H1 (cell line): ENCODE measurements at regions not wholly inside any gene's neighbourhood (a gene's known extent, or its start where the extent isn't known, plus 50 kb on each side); places are given as distances from the start of the nearest gene placed in this dataset.

Experiments used
- CTCF ChIA-PET: fragments of 300-600 bp; sonication (Branson Sonifier 250); formaldehyde crosslinking; loops from one replicate; lab custom pipeline; 2021; ENCODE audit not compliant: partially characterized antibody; lab: Charles Lee
- POLR2A ChIA-PET: fragments of 300-600 bp; sonication (Branson Sonifier 250); formaldehyde crosslinking; loops from one replicate; lab custom pipeline; 2021; ENCODE audit warnings: inconsistent platforms; ENCODE audit not compliant: partially characterized antibody; lab: Charles Lee
- DNase-seq, 2 experiments: peaks; one replicate each; pipeline versions ENCODE4 v3.0.0 to v3.0.0-alpha.2; 2010 to 2022; ENCODE audit warnings: low spot score in 2 of 2, low read depth in 1 of 2, mixed read lengths in 1 of 2
- FAIRE-seq: peaks from 2 replicates; lab custom pipeline; 2011; peaks lifted over from hg19 to GRCh38; lab: Jason Lieb, UNC
- H2AFZ ChIP-seq: 2 replicates; pipeline ENCODE4 v1.8.1; 2012; ENCODE audit warnings: low read length, inconsistent platforms
- H2AK5ac ChIP-seq: 2 replicates; pipeline ENCODE4 v1.6.1; 2013; ENCODE audit warnings: low read depth, low read length
- H2BK120ac ChIP-seq: replicated peaks from 2 replicates; pipeline ENCODE3; 2013; ENCODE audit warnings: low read depth, low read length, inconsistent platforms
- H2BK12ac ChIP-seq: 2 replicates; pipeline ENCODE4 v1.6.1; 2013; ENCODE audit warnings: low read depth, low read length
- H2BK15ac ChIP-seq: 2 replicates; pipeline ENCODE4 v1.6.1; 2013; ENCODE audit warnings: low read length
- H2BK20ac ChIP-seq: 2 replicates; pipeline ENCODE4 v1.6.1; 2013; ENCODE audit warnings: low read length
- H2BK5ac ChIP-seq: 2 replicates; pipeline ENCODE4 v1.6.1; 2013; ENCODE audit warnings: low read depth, low read length
- H3K14ac ChIP-seq: 2 replicates; pipeline ENCODE4 v1.6.1; 2013; ENCODE audit warnings: inconsistent platforms; ENCODE audit not compliant: insufficient read length
- H3K18ac ChIP-seq: 2 replicates; pipeline ENCODE4 v1.6.1; 2013; ENCODE audit warnings: low read length; ENCODE audit errors: extremely low read depth
- H3K23ac ChIP-seq: 2 replicates; pipeline ENCODE4 v1.6.1; 2013; ENCODE audit warnings: inconsistent platforms; ENCODE audit not compliant: insufficient read length
- H3K23me2 ChIP-seq: 2 replicates; pipeline ENCODE4 v1.6.1; 2013; ENCODE audit warnings: low read depth, low read length
- H3K27ac ChIP-seq: 2 replicates; pipeline ENCODE4 v1.6.1; 2011; ENCODE audit warnings: low read depth, low read length, inconsistent platforms
- H3K27me3 ChIP-seq, 4 experiments: replicated peaks in 1 of 4; 1 replicate in 1 of 4; 2 replicates in 3 of 4; pipeline versions ENCODE4 v1.6.1 to v1.8.1; 2011 to 2013; ENCODE audit warnings: low read length in 3 of 4, mild to moderate bottlenecking in 3 of 4, inconsistent platforms in 2 of 4, mixed read lengths in 2 of 4, moderate library complexity in 1 of 4; ENCODE audit not compliant: control insufficient read depth in 3 of 4, insufficient read depth in 3 of 4; ENCODE audit errors: extremely low read depth in 1 of 4
- H3K36me3 ChIP-seq, 4 experiments: 2 replicates each; pipeline versions ENCODE4 v1.6.1 to v1.8.1; 2011 to 2013; ENCODE audit warnings: mild to moderate bottlenecking in 4 of 4, low read length in 3 of 4, moderate library complexity in 2 of 4, control low read depth in 1 of 4, inconsistent platforms in 1 of 4; ENCODE audit not compliant: insufficient read depth in 4 of 4, control insufficient read depth in 2 of 4
- H3K4ac ChIP-seq: replicated peaks from 2 replicates; pipeline ENCODE3; 2013; ENCODE audit warnings: low read length, low read depth, mixed read lengths, inconsistent platforms; ENCODE audit not compliant: insufficient read length
- H3K4me1 ChIP-seq, 4 experiments: replicated peaks in 1 of 4; 1 replicate in 1 of 4; 2 replicates in 3 of 4; pipeline versions ENCODE4 v1.6.1 to v1.8.1; 2011 to 2013; ENCODE audit warnings: low read length in 3 of 4, inconsistent platforms in 2 of 4, mixed read lengths in 1 of 4; ENCODE audit not compliant: insufficient read depth in 4 of 4, control insufficient read depth in 3 of 4
- H3K4me2 ChIP-seq, 2 experiments: 2 replicates each; pipeline versions ENCODE4 v1.6.1 to v1.8.1; 2011 to 2013; ENCODE audit warnings: low read depth in 2 of 2, low read length in 2 of 2, control low read depth in 1 of 2, inconsistent platforms in 1 of 2, mild to moderate bottlenecking in 1 of 2; ENCODE audit not compliant: insufficient read depth in 1 of 2
- H3K4me3 ChIP-seq, 4 experiments: fragments of 200-600, 300-600 bp in 1 of 4; sonication (generic), shearing (Covaris generic), sonication (Bioruptor Twin) in 1 of 4; 2 replicates each; pipeline versions ENCODE4 v1.5.1 to v1.8.1; 2011 to 2016; ENCODE audit warnings: low read length in 4 of 4, low read depth in 3 of 4, control low read depth in 2 of 4, inconsistent platforms in 2 of 4, mild to moderate bottlenecking in 2 of 4, mixed read lengths in 1 of 4, moderate library complexity in 1 of 4; ENCODE audit not compliant: insufficient read depth in 2 of 4; ENCODE audit errors: extremely low read depth in 1 of 4
- H3K56ac ChIP-seq: replicated peaks from 2 replicates; pipeline ENCODE3; 2013; ENCODE audit warnings: low read depth, mild to moderate bottlenecking, mixed read lengths, low read length, inconsistent platforms; ENCODE audit not compliant: insufficient read length
- H3K79me1 ChIP-seq: 2 replicates; pipeline ENCODE4 v1.6.1; 2013; ENCODE audit warnings: low read depth, low read length, control low read depth
- H3K79me2 ChIP-seq, 2 experiments: 2 replicates each; pipeline versions ENCODE4 v1.6.1 to v1.8.1; 2012 to 2013; ENCODE audit warnings: low read length in 2 of 2, mild to moderate bottlenecking in 2 of 2, inconsistent platforms in 1 of 2; ENCODE audit not compliant: insufficient read depth in 2 of 2, control insufficient read depth in 1 of 2
- H3K9ac ChIP-seq, 4 experiments: replicated peaks in 1 of 4; 1 replicate in 1 of 4; 2 replicates in 3 of 4; pipeline versions ENCODE4 v1.6.1 to v1.8.1; 2011 to 2013; ENCODE audit warnings: low read depth in 3 of 4, low read length in 3 of 4, control low read depth in 2 of 4, mild to moderate bottlenecking in 2 of 4, moderate library complexity in 2 of 4, inconsistent platforms in 1 of 4; ENCODE audit errors: extremely low read depth in 1 of 4
- H3K9me3 ChIP-seq, 2 experiments: 2 replicates each; pipeline versions ENCODE4 v1.6.1 to v1.8.1; 2012 to 2013; ENCODE audit warnings: mild to moderate bottlenecking in 2 of 2, moderate library complexity in 2 of 2, control low read depth in 1 of 2, inconsistent platforms in 1 of 2, low read depth in 1 of 2, low read length in 1 of 2, mixed read lengths in 1 of 2; ENCODE audit not compliant: insufficient read depth in 2 of 2
- H4K20me1 ChIP-seq, 2 experiments: replicated peaks in 1 of 2; 2 replicates each; pipeline versions ENCODE3 to v1.8.1; 2011 to 2013; ENCODE audit warnings: inconsistent platforms in 2 of 2, low read length in 2 of 2, mild to moderate bottlenecking in 1 of 2; ENCODE audit not compliant: insufficient read depth in 2 of 2, control insufficient read depth in 1 of 2
- H4K5ac ChIP-seq: 2 replicates; pipeline ENCODE4 v1.6.1; 2013; ENCODE audit warnings: low read length, low read depth, mixed read lengths, inconsistent platforms; ENCODE audit not compliant: insufficient read length
- H4K8ac ChIP-seq: 2 replicates; pipeline ENCODE4 v1.8.0; 2013; ENCODE audit warnings: mild to moderate bottlenecking, moderate library complexity, low read length, inconsistent platforms; ENCODE audit not compliant: insufficient read depth; ENCODE audit errors: extremely low read depth
- H4K91ac ChIP-seq: replicated peaks from 2 replicates; pipeline ENCODE3; 2013; ENCODE audit warnings: low read length, mixed read lengths, inconsistent platforms; ENCODE audit not compliant: insufficient read length
- SP1 ChIP-seq: IDR thresholded peaks from 2 replicates; pipeline ENCODE4 v1.6.1; 2011; ENCODE audit warnings: low read depth, low read length
- WGBS, 2 experiments: shearing (Covaris generic) in 1 of 2; methylation state at CpG; one replicate each; pipeline versions ENCODE4 v1.1.6 to v1.1.7; 2013 to 2015; ENCODE audit warnings: low lambda C conversion rate in 2 of 2, mixed read lengths in 2 of 2, inconsistent platforms in 1 of 2, low coverage in 1 of 2, missing lambda C conversion rate in 1 of 2; ENCODE audit not compliant: insufficient replicate concordance in 2 of 2, insufficient coverage in 1 of 2, insufficient read length in 1 of 2; ENCODE audit errors: extremely low coverage in 1 of 2, missing lambda C conversion rate in 1 of 2; 5-methylcytosine and 5-hydroxymethylcytosine counted together

GRCh38 chr12:19967431-19967830, 400.9 kb upstream of the PDE3A start (continued):
- TF ChIP-seq SP1: no peak
- TF ChIP-seq, all 59 proteins: peak for 0

GRCh38 chr12:19970116-19970515, 398.2 kb upstream of the PDE3A start:
- CTCF ChIA-PET: interaction anchor here (1.0 to 1.4 kb wide), 2 partner anchors 54 to 132 kb away, joined by 3 to 4 read pairs; no protein-coding TSS in a partner anchor
- no peak overlapping the region for H2BK20ac ChIP-seq
- POLR2A ChIA-PET: no interaction called here

More at GRCh38 chr12:19970116-19970515, 398.2 kb upstream of the PDE3A start:
- no peak overlapping the region for H4K8ac ChIP-seq
- no peaks in the 10 kb centered on the region for H3K36me3 ChIP-seq
- no peak overlapping the region for H4K91ac ChIP-seq
- no peaks in the 10 kb centered on the region for H3K9me3 ChIP-seq
- H3K79me2 ChIP-seq: no peaks in the 10 kb centered on the region
- H4K20me1 ChIP-seq: no peaks in the 10 kb centered on the region
- H3K14ac ChIP-seq: no peak overlapping the region
- no peak overlapping the region for H3K4me3 ChIP-seq
- H2BK5ac ChIP-seq: no peak overlapping the region
- H2BK120ac ChIP-seq: no peak overlapping the region
- no peak overlapping the region for H2AFZ ChIP-seq
- no peak overlapping the region for H3K23ac ChIP-seq
- no peak overlapping the region for H3K4me2 ChIP-seq
- H3K18ac ChIP-seq: no peak overlapping the region
- DNase-seq (no peak), FAIRE-seq (no peak)
- H2BK12ac ChIP-seq: no peak overlapping the region
- H3K56ac ChIP-seq: no peak overlapping the region
- H3K9ac ChIP-seq: no peak overlapping the region
- H3K27ac ChIP-seq: no peak overlapping the region
- no peaks in the 10 kb centered on the region for H3K27me3 ChIP-seq
- H4K5ac ChIP-seq: no peak overlapping the region
- H2AK5ac ChIP-seq: no peak overlapping the region
- H3K79me1 ChIP-seq: no peaks in the 10 kb centered on the region
- no peak overlapping the region for H3K4ac ChIP-seq
- 81% methylated on average over 2 of the region's 2 CpGs; no CpG with 5 or more reads in 1 of the 2 experiments for WGBS, 2 experiments
- H3K23me2 ChIP-seq: no peaks in the 10 kb centered on the region
- no peak overlapping the region for H2BK15ac ChIP-seq
- peaks cover 0 to 7% (median 4%) of the 10 kb centered on the region in 4 experiments; a peak in 3 of 7 replicates for H3K4me1 ChIP-seq
